GM21381 (cell line): ENCODE measurements at regions not wholly inside any gene's neighbourhood (a gene's known extent, or its start where the extent isn't known, plus 50 kb on each side); places are given as distances from the start of the nearest gene placed in this dataset.
"Not testable (repeated sequence)": the region's sequence is repeated elsewhere in the genome, so short reads cannot be mapped to it uniquely, and the experiment has no call there.

Source experiments
- ATAC-seq: cut with Tn5 transposase; IDR thresholded peaks from one replicate; pipeline ENCODE4 v1.9.1; 2021; ENCODE audit warnings: mild to moderate bottlenecking, moderate library complexity; ENCODE audit not compliant: unreplicated experiment

- ATAC-seq = peak; percentile 62
Measured at GRCh38 chr2:175690113-175690837, 311.8 kb downstream of the LNPK start.

GRCh38 chr2:175688243-175688642, 313.8 kb downstream of the LNPK start:
- no peak for ATAC-seq

GRCh38 chr2:175687465-175687864, 314.6 kb downstream of the LNPK start:
- ATAC-seq = no peak

- no peak for ATAC-seq
Measured at GRCh38 chr2:175686002-175686401, 316.1 kb downstream of the LNPK start.

- ATAC-seq = no peak
Measured at GRCh38 chr2:175684466-175684865, 317.6 kb downstream of the LNPK start.

GRCh38 chr2:175679728-175680127, 322.3 kb downstream of the LNPK start:
- no peak for ATAC-seq

GRCh38 chr2:175679231-175679630, 322.8 kb downstream of the LNPK start:
- ATAC-seq = no peak

GRCh38 chr2:175677880-175678279, 324.2 kb downstream of the LNPK start:
- no peak for ATAC-seq

GRCh38 chr2:175676813-175677212, 325.3 kb downstream of the LNPK start:
- no peak for ATAC-seq

GRCh38 chr2:175668804-175669203, 333.3 kb downstream of the LNPK start:
- not testable (repeated sequence) for ATAC-seq

GRCh38 chr2:175662335-175662734, 339.7 kb downstream of the LNPK start:
- ATAC-seq = no peak

- ATAC-seq = no peak
Measured at GRCh38 chr2:175648577-175649063, 353.4 kb downstream of the LNPK start.

GRCh38 chr2:175647058-175647457, 355.0 kb downstream of the LNPK start:
- no peak for ATAC-seq

GRCh38 chr2:175640655-175641054, 361.4 kb downstream of the LNPK start:
- no peak for ATAC-seq

- ATAC-seq = no peak
Measured at GRCh38 chr2:175633227-175633626, 368.8 kb downstream of the LNPK start.

GRCh38 chr2:175631245-175631623, 370.8 kb downstream of the LNPK start:
- no peak for ATAC-seq

GRCh38 chr2:175630280-175631244, 371.5 kb downstream of the LNPK start:
- ATAC-seq = no peak

GRCh38 chr2:175628243-175628642, 373.8 kb downstream of the LNPK start:
- ATAC-seq = no peak

GRCh38 chr2:175627405-175627804, 374.7 kb downstream of the LNPK start:
- ATAC-seq = no peak

- ATAC-seq = no peak
Measured at GRCh38 chr2:175626796-175627195, 375.3 kb downstream of the LNPK start.

- ATAC-seq = no peak
Measured at GRCh38 chr2:175624785-175625184, 377.3 kb downstream of the LNPK start.
